Ovary (tissue), 7 donors: ENCODE measurements at regions not wholly inside any gene's neighbourhood (a gene's known extent, or its start where the extent isn't known, plus 50 kb on each side); places are given as distances from the start of the nearest gene placed in this dataset.

Experiments
- DNase-seq, 5 donors: peaks; one replicate each; pipeline ENCODE4 v3.0.0-alpha.2; 2019 to 2020
- H3K27ac ChIP-seq, 2 donors: fragments of 200-600 bp; one replicate each; pipeline versions ENCODE4 v1.5.1 to v1.8.0; 2019 to 2022
- H3K27me3 ChIP-seq: fragments of 200-600 bp; one replicate; pipeline ENCODE4 v1.8.0; 2022
- H3K36me3 ChIP-seq: fragments of 200-600 bp; sonication (generic); one replicate; pipeline ENCODE4 v1.5.1; 2019
- H3K4me1 ChIP-seq: one replicate; pipeline ENCODE4 v1.8.1; 2013; ENCODE audit warnings: mild to moderate bottlenecking, moderate library complexity; ENCODE audit not compliant: insufficient read depth
- H3K4me3 ChIP-seq: fragments of 200-600 bp; sonication (generic); one replicate; pipeline ENCODE4 v1.5.1; 2017
- H3K9me3 ChIP-seq, 2 donors: fragments of 200-600 bp in 1 of 2; sonication (generic) in 1 of 2; one replicate each; pipeline versions ENCODE4 v1.5.1 to v1.8.1; 2013 to 2019; ENCODE audit warnings: mild to moderate bottlenecking in 1 of 2, moderate library complexity in 1 of 2
- EP300 ChIP-seq: sonication (generic); formaldehyde crosslinking; IDR thresholded peaks from one replicate; pipeline ENCODE4 v1.6.1; 2017; ENCODE audit warnings: antibody characterized with exemption
- POLR2A ChIP-seq: fragments of 450-650 bp; IDR thresholded peaks from one replicate; pipeline ENCODE4 v1.6.1; 2017; ENCODE audit warnings: antibody characterized with exemption, mild to moderate bottlenecking, moderate library complexity
- WGBS, 3 donors: extraction: QIAGEN DNeasy Blood & Tissue Kit in 1 of 3; methylation state at CpG; one replicate each; pipeline versions ENCODE4 v1.1.5 to v1.1.7; 2013 to 2017; 5-methylcytosine and 5-hydroxymethylcytosine counted together
- intact Hi-C, 4 donors: fragments of 100-400 bp; cut with DNase I; formaldehyde crosslinking; loops; one replicate each; pipeline versions ENCODE4 v1.11.0 to v1.15.1; 2022 to 2023
- TF ChIP-seq, protein P1 (sequence below), 3 donors: fragments of 450-650 bp in 2 of 3; fragments of 200-600 bp in 1 of 3; IDR thresholded peaks; one replicate each; pipeline versions ENCODE4 v1.5.1 to v1.8.0; 2016 to 2022; ENCODE audit warnings: antibody characterized with exemption in 3 of 3, mild to moderate bottlenecking in 1 of 3
- donor health status: DM: no; HTN: no; CAD: no; lungs with moderate emphysema.
- donor health status: DM: no; HTN: no; CAD: no.
- donor health status: Bipolar disorder and iron deficiency.
- donor health status: DM: no; HTN: no; CAD: no.
- donor health status: DM: yes; HTN: yes; CAD: no.

- TF ChIP-seq EP300 (no peak), POLR2A (no peak)
- TF ChIP-seq, protein P1, sequence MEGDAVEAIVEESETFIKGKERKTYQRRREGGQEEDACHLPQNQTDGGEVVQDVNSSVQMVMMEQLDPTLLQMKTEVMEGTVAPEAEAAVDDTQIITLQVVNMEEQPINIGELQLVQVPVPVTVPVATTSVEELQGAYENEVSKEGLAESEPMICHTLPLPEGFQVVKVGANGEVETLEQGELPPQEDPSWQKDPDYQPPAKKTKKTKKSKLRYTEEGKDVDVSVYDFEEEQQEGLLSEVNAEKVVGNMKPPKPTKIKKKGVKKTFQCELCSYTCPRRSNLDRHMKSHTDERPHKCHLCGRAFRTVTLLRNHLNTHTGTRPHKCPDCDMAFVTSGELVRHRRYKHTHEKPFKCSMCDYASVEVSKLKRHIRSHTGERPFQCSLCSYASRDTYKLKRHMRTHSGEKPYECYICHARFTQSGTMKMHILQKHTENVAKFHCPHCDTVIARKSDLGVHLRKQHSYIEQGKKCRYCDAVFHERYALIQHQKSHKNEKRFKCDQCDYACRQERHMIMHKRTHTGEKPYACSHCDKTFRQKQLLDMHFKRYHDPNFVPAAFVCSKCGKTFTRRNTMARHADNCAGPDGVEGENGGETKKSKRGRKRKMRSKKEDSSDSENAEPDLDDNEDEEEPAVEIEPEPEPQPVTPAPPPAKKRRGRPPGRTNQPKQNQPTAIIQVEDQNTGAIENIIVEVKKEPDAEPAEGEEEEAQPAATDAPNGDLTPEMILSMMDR (IDR thresholded peaks at IDR 0.05): no peak
- no peak overlapping the region for H3K4me3 ChIP-seq
- intact Hi-C loops: no loop called here
- no peak overlapping the region for H3K27ac ChIP-seq
- no peak for DNase-seq
- no peaks in the 10 kb centered on the region for H3K36me3 ChIP-seq
- H3K27me3 ChIP-seq: no peaks in the 10 kb centered on the region
- WGBS, 3 donors: 88 to 90% (median 89%) methylated on average over 1 of the region's 1 CpG
- H3K4me1 ChIP-seq: no peaks in the 10 kb centered on the region
- no peaks in the 10 kb centered on the region for H3K9me3 ChIP-seq
These were observed 102.1 kb upstream of the ANO4 start for GRCh38 chr12:100692502-100692901.

- Histone ChIP-seq H3K27me3 (no peaks in the 10 kb centered on the region), H3K4me3 (no peak overlapping the region), H3K9me3 (no peaks in the 10 kb centered on the region), H3K4me1 (no peaks in the 10 kb centered on the region), H3K27ac (no peak overlapping the region), H3K36me3 (no peaks in the 10 kb centered on the region)
- TF ChIP-seq POLR2A: no peak
- intact Hi-C loops: no loop called here
- DNase-seq: no peak
- 74 to 81% (median 78%) methylated on average over 2 of the region's 2 CpGs for WGBS, 3 donors
These were observed 96.1 kb upstream of the ANO4 start for GRCh38 chr12:100698518-100698917.

DNA sequence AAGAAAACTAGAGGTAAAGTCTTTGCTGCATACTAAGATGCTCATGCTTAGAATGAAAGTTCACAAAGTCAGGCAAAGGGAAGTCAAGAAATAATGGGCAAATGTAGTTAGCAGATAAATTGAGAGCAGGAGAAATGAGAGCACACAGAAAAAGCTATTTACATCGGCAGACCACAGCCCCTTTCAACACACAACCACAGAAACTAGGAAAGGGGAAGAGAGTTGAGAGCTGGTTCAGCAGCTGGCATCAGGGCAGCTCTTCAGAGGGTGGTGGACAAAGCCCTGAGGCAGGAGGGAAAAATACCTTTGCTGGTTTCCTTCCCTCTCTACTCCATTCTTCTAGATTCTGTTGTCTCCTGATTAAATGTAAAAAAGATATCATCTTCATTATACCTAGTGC is 95.4 kb upstream of the ANO4 start:
- intact Hi-C loops: no loop called here
- Histone ChIP-seq H3K27me3 (no peaks in the 10 kb centered on the region), H3K9me3 (no peaks in the 10 kb centered on the region), H3K27ac (no peak overlapping the region), H3K36me3 (no peaks in the 10 kb centered on the region), H3K4me1 (no peaks in the 10 kb centered on the region), H3K4me3 (no peak overlapping the region)
- TF ChIP-seq EP300 (no peak), POLR2A (no peak)
- TF ChIP-seq, protein P1 (IDR thresholded peaks at IDR 0.05): no peak
- WGBS, 3 donors: 74 to 82% (median 82%) methylated on average over 1 of the region's 1 CpG
- no peak for DNase-seq

- H3K36me3 ChIP-seq: no peaks in the 10 kb centered on the region
- no peaks in the 10 kb centered on the region for H3K4me1 ChIP-seq
- H3K9me3 ChIP-seq: no peaks in the 10 kb centered on the region
- no peak for TF ChIP-seq EP300
- H3K27ac ChIP-seq: no peak overlapping the region
- no peaks in the 10 kb centered on the region for H3K27me3 ChIP-seq
- H3K4me3 ChIP-seq: no peak overlapping the region
- no peak for DNase-seq
- intact Hi-C loops: no loop called here
- 61 to 67% (median 62%) methylated on average over 2 of the region's 2 CpGs for WGBS, 3 donors
These were observed 91.2 kb upstream of the ANO4 start for GRCh38 chr12:100703337-100703736.

GRCh38 chr12:100703868-100704267 is 90.7 kb upstream of the ANO4 start:
- intact Hi-C loops: no loop called here
- H3K4me1 ChIP-seq: no peaks in the 10 kb centered on the region
- H3K9me3 ChIP-seq: no peaks in the 10 kb centered on the region
- no peaks in the 10 kb centered on the region for H3K36me3 ChIP-seq
- H3K4me3 ChIP-seq: no peak overlapping the region
- WGBS, 3 donors: 77 to 83% (median 78%) methylated on average over 2 of the region's 2 CpGs
- no peak for DNase-seq
- no peaks in the 10 kb centered on the region for H3K27me3 ChIP-seq
- H3K27ac ChIP-seq: no peak overlapping the region
- TF ChIP-seq EP300 (no peak), POLR2A (no peak)
- TF ChIP-seq, protein P1 (IDR thresholded peaks at IDR 0.05): no peak

GRCh38 chr12:100706033-100706432 is 88.5 kb upstream of the ANO4 start:
- 63 to 72% (median 69%) methylated on average over 3 of the region's 3 CpGs for WGBS, 3 donors
- TF ChIP-seq POLR2A (no peak), EP300 (no peak)
- TF ChIP-seq, protein P1 (IDR thresholded peaks at IDR 0.05): no peak
- intact Hi-C loops: no loop called here
- no peaks in the 10 kb centered on the region for H3K36me3 ChIP-seq
- no peaks in the 10 kb centered on the region for H3K9me3 ChIP-seq
- no peaks in the 10 kb centered on the region for H3K4me1 ChIP-seq
- no peak overlapping the region for H3K27ac ChIP-seq
- H3K4me3 ChIP-seq: no peak overlapping the region
- DNase-seq: no peak
- no peaks in the 10 kb centered on the region for H3K27me3 ChIP-seq
